HepG2 (cell line): ENCODE measurements at regions not wholly inside any gene's neighbourhood (a gene's known extent, or its start where the extent isn't known, plus 50 kb on each side); places are given as distances from the start of the nearest gene placed in this dataset.

Experiments used
- ATAC-seq: fragments of 200-7000 bp; cut with Tn5 transposase; 3 replicates; pipeline ENCODE4 v1.9.1; 2020; ENCODE audit warnings: mild to moderate bottlenecking, moderate library complexity
- BruUV-seq: library from RNA; stranded (reverse); fragments of 400-500 nt; replicated peaks from 2 replicates; lab custom pipeline; 2021; lab: Mats Ljungman, UMichigan
- CTCF ChIA-PET: fragments of 300-600 bp; formaldehyde crosslinking; extraction: SDS; loops from one replicate; lab custom pipeline; 2021; ENCODE audit warnings: low total read pairs, inconsistent platforms, low intra/inter-chr PET ratio; lab: Yijun Ruan, JAX
- POLR2A ChIA-PET: fragments of 350-600 bp; sonication (Branson Sonifier 250); formaldehyde crosslinking; loops from one replicate; lab custom pipeline; 2020; ENCODE audit warnings: antibody characterized with exemption, inconsistent platforms; lab: Yijun Ruan, JAX
- DNase-seq: peaks from one replicate; pipeline ENCODE4 v3.0.0-alpha.2; 2015; ENCODE audit warnings: low spot score
- FAIRE-seq: peaks from 3 replicates; lab custom pipeline; 2011; peaks lifted over from hg19 to GRCh38; lab: Jason Lieb, UNC
- H2AFZ ChIP-seq: one replicate; pipeline ENCODE4 v1.6.1; 2011; ENCODE audit warnings: low read length, inconsistent platforms
- H3K27ac ChIP-seq: fragments of 300-600 bp; 3 replicates; pipeline ENCODE4 v1.8.0; 2011; ENCODE audit warnings: mixed run types, mild to moderate bottlenecking, mixed read lengths, low read length, inconsistent platforms; ENCODE audit not compliant: insufficient read depth; ENCODE audit errors: extremely low read length
- H3K27me3 ChIP-seq, 2 experiments: fragments of 200-600 bp in 1 of 2; 2 replicates in 1 of 2; 3 replicates in 1 of 2; pipeline versions ENCODE4 v1.6.0 to v1.8.0; 2011; ENCODE audit warnings: low read length in 2 of 2, mild to moderate bottlenecking in 2 of 2, moderate library complexity in 2 of 2, inconsistent platforms in 1 of 2; ENCODE audit not compliant: insufficient read depth in 2 of 2, control insufficient read depth in 1 of 2
- H3K36me3 ChIP-seq, 2 experiments: fragments of 200-600 bp in 1 of 2; replicated peaks in 1 of 2; 2 replicates in 1 of 2; 3 replicates in 1 of 2; pipeline versions ENCODE4 v1.5.1 to v1.8.0; 2011; ENCODE audit warnings: low read length in 2 of 2, inconsistent platforms in 1 of 2; ENCODE audit not compliant: insufficient read depth in 2 of 2, control insufficient read depth in 1 of 2
- H3K4me1 ChIP-seq: 2 replicates; pipeline ENCODE4 v1.5.1; 2012; ENCODE audit warnings: low read length, inconsistent platforms; ENCODE audit not compliant: insufficient read depth
- H3K4me2 ChIP-seq: 2 replicates; pipeline ENCODE4 v1.6.0; 2011; ENCODE audit warnings: low read depth, low read length, inconsistent platforms
- H3K4me3 ChIP-seq, 3 experiments: fragments of 200-600 bp in 1 of 3; sonication (generic), shearing (Covaris generic) in 1 of 3; replicated peaks in 1 of 3; 2 replicates each; pipeline ENCODE4 v1.5.1; 2011 to 2016; ENCODE audit warnings: low read length in 3 of 3, inconsistent platforms in 2 of 3, low read depth in 2 of 3, mild to moderate bottlenecking in 2 of 3, control low read depth in 1 of 3, mixed read lengths in 1 of 3; ENCODE audit not compliant: insufficient read depth in 1 of 3
- H3K79me2 ChIP-seq: one replicate; pipeline ENCODE4 v1.6.1; 2011; ENCODE audit warnings: low read length, inconsistent platforms; ENCODE audit not compliant: insufficient read depth
- H3K9ac ChIP-seq: 2 replicates; pipeline ENCODE4 v1.6.0; 2011; ENCODE audit warnings: mild to moderate bottlenecking, low read depth, low read length, inconsistent platforms; ENCODE audit not compliant: insufficient read depth
- H3K9me3 ChIP-seq: 2 replicates; pipeline ENCODE4 v1.5.1; 2012; ENCODE audit warnings: mild to moderate bottlenecking, low read length
- H4K20me1 ChIP-seq: 2 replicates; pipeline ENCODE4 v1.6.0; 2011; ENCODE audit warnings: inconsistent platforms, mild to moderate bottlenecking, low read length, moderate library complexity; ENCODE audit not compliant: insufficient read depth
- ATF7 ChIP-seq, 2 experiments: fragments of 450-650 bp in 1 of 2; sonication (generic) in 1 of 2; formaldehyde crosslinking in 1 of 2; IDR thresholded peaks; 2 replicates each; pipeline versions ENCODE4 v1.4.0 to v1.6.1; 2016 to 2020; ENCODE audit warnings: antibody characterized with exemption in 1 of 2, mild to moderate bottlenecking in 1 of 2, missing genetic modification reagents in 1 of 2
- CTCF ChIP-seq: sonication (generic); formaldehyde crosslinking; IDR thresholded peaks from 2 replicates; pipeline ENCODE4 v1.5.0; 2020; ENCODE audit warnings: mild to moderate bottlenecking, missing genetic modification reagents, moderate library complexity
- HINFP ChIP-seq: sonication (generic); formaldehyde crosslinking; IDR thresholded peaks from 2 replicates; pipeline ENCODE4 v1.4.0; 2020; ENCODE audit warnings: low read depth, mild to moderate bottlenecking, missing genetic modification reagents
- HMG20B ChIP-seq: conservative IDR thresholded peaks from 2 replicates; pipeline ENCODE4 v1.6.1; 2016; ENCODE audit warnings: missing genetic modification reagents, missing compliant biosample characterization
- MAFF ChIP-seq: IDR thresholded peaks from 2 replicates; pipeline ENCODE4 v1.6.1; 2011; ENCODE audit warnings: low read depth, low read length, improper control_type of control experiment
- MAFK ChIP-seq, 2 experiments: IDR thresholded peaks in 1 of 2; conservative IDR thresholded peaks in 1 of 2; 2 replicates each; pipeline ENCODE4 v1.6.1; 2011; ENCODE audit warnings: improper control_type of control experiment in 2 of 2, low read length in 2 of 2
- RARA ChIP-seq: IDR thresholded peaks from 2 replicates; pipeline ENCODE4 v1.6.1; 2016; ENCODE audit warnings: missing genetic modification reagents, missing compliant biosample characterization
- ZBTB25 ChIP-seq: IDR thresholded peaks from 2 replicates; pipeline ENCODE4 v1.6.1; 2018; ENCODE audit warnings: missing genetic modification reagents
- ZEB1 ChIP-seq: IDR thresholded peaks from 2 replicates; pipeline ENCODE4 v1.6.1; 2012; ENCODE audit warnings: mild to moderate bottlenecking, low read depth, inconsistent platforms; ENCODE audit not compliant: insufficient replicate concordance
- ZIK1 ChIP-seq: sonication (generic); formaldehyde crosslinking; IDR thresholded peaks from 2 replicates; pipeline ENCODE4 v1.5.0; 2020; ENCODE audit warnings: mild to moderate bottlenecking, low read depth, missing genetic modification reagents, borderline replicate concordance
- ZNF24 ChIP-seq: fragments of 450-650 bp; IDR thresholded peaks from 2 replicates; pipeline ENCODE4 v1.6.1; 2017; ENCODE audit warnings: antibody characterized with exemption, mild to moderate bottlenecking
- WGBS: methylation state at CpG from one replicate; pipeline ENCODE4 v1.1.6; 2017; ENCODE audit warnings: low lambda C conversion rate; 5-methylcytosine and 5-hydroxymethylcytosine counted together
- in situ Hi-C: cut with HindIII; loops from 2 replicates; pipeline ENCODE4 v1.10.0; 2017; ENCODE audit warnings: low pct_unique_long_range_greater_than_20kb; ENCODE audit not compliant: extremely low pct_ligation_motif_present
- intact Hi-C: fragments of 100-400 bp; cut with micrococcal nuclease; formaldehyde crosslinking; loops from one replicate; pipeline ENCODE4 v1.10.0; 2022; ENCODE audit not compliant: unreplicated experiment
- TF ChIP-seq, protein P1 (sequence below): sonication (generic); formaldehyde crosslinking; IDR thresholded peaks from 2 replicates; pipeline ENCODE4 v1.4.0; 2020; ENCODE audit warnings: missing genetic modification reagents

DNA sequence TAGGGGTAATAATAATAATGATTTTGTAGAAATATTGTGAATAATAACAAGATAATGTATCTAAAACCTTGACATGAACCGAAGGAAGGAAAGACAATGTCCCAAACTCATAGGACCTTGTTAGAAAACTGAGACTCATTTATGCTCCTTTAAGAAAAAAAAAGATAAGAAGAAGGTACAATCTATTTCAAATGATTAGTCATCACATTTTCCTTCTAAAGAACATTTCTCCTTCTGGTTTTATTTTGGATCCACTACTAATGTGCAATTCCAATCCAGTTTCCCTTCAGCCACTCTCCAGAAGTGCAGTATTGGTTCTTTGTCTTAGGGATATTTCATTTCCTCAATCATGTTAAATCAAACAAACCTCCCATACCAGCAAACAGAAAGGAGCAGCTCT is 526.7 kb downstream of the FUT8 start:
- ATAC-seq (no peak), FAIRE-seq (no peak), DNase-seq (no peak)
- no peak overlapping the region for H3K27ac ChIP-seq
- no peaks in the 10 kb centered on the region for H3K36me3 ChIP-seq
- no peaks in the 10 kb centered on the region for H3K27me3 ChIP-seq
- BruUV-seq = no TSS peak
- POLR2A ChIA-PET = no interaction called here
- TF ChIP-seq ZNF24 (no peak), ZIK1 (no peak), MAFK (conservative IDR thresholded peaks at IDR 0.05 in 1 of 2, IDR thresholded peaks at IDR 0.05 in 1 of 2; ENCODE audit: low read length in 2 of 2) (peak in 1 of 2 experiments; percentile 68; a peak in 3 of 4 replicates), MAFF (peak; percentile 44; the same call in 1 of the 2 replicates), ZEB1 (no peak), ZBTB25 (no peak)
- in situ Hi-C loops (no loop called here), intact Hi-C loops (no loop called here)
- H3K4me2 ChIP-seq = no peak overlapping the region
- no peaks in the 10 kb centered on the region for H3K9me3 ChIP-seq
- 2% methylated on average over 1 of the region's 1 CpG for WGBS
- H3K4me1 ChIP-seq = no peaks in the 10 kb centered on the region
- no peaks in the 10 kb centered on the region for H4K20me1 ChIP-seq
- no peaks in the 10 kb centered on the region for H3K79me2 ChIP-seq
- H2AFZ ChIP-seq = no peak overlapping the region
- CTCF ChIA-PET = interaction anchor here (0.7 kb wide), 1 partner anchor 20 kb away, joined by 3 read pairs; no protein-coding TSS in a partner anchor
- no peak overlapping the region for H3K9ac ChIP-seq
- no peak overlapping the region for H3K4me3 ChIP-seq

DNA sequence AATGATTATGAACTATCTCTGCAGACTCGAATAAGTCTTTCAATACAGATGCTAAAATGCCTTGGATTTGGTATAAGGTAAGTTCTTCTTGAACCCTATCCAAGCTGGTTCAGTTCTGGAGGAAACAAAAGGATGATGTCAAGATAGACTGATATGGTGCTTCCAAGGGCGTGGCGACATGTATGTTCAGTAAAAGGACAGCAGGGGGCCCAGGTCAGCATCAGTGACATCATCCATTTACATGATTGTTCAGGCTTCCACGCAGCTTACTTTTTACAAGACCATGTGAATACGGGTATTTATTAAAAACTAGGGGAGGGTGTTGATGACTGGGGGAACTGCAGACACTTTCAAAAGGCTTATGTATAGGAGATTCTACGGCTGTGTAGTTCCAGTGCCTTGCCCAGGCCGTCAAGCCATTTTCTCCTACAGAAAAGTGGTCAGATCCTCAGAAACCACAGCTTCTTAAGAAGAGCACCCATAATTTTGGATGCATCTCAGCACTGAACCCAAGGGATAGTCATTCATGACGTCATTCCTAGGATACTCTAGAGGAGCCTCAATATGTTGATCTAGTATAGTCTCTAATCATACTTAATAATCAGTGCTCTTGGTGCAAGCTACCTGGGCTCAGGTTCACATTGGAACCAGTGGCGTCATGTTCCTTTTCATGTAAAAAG is 527.7 kb downstream of the FUT8 start:
- DNase-seq = peak; percentile 35
- CTCF ChIA-PET = interaction anchor here (0.7 kb wide), 1 partner anchor 19 kb away, joined by 3 read pairs; no protein-coding TSS in a partner anchor
- FAIRE-seq = no peak
- TF ChIP-seq, protein P1, sequence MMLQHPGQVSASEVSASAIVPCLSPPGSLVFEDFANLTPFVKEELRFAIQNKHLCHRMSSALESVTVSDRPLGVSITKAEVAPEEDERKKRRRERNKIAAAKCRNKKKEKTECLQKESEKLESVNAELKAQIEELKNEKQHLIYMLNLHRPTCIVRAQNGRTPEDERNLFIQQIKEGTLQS = 0 out of 2 replicates have a peak, but pooled peaks have one; percentile 23
- TF ChIP-seq CTCF (CRISPR knock-in tag) (peak; percentile 39; the same call in 1 of the 2 replicates), HINFP (CRISPR knock-in tag) (no peak), RARA (no peak), ATF7 (IDR thresholded peaks at IDR 0.05) (peak; percentile 95), ATF7 (CRISPR knock-in tag; IDR thresholded peaks at IDR 0.05) (peak; percentile 45; the same call in 1 of the 2 replicates), HMG20B (no peak)

More for the DNA sequence above, 527.7 kb downstream of the FUT8 start:
- Histone ChIP-seq H3K9me3 (no peaks in the 10 kb centered on the region), H3K27ac (no peak overlapping the region), H3K27me3 (no peaks in the 10 kb centered on the region), H4K20me1 (no peaks in the 10 kb centered on the region), H3K9ac (no peak overlapping the region), H2AFZ (no peak overlapping the region), H3K4me1 (no peaks in the 10 kb centered on the region), H3K36me3 (no peaks in the 10 kb centered on the region), H3K79me2 (no peaks in the 10 kb centered on the region), H3K4me3 (no peak overlapping the region), H3K4me2 (no peak overlapping the region)
- intact Hi-C loops = no loop called here
- BruUV-seq = no TSS peak
- 13% methylated on average over 9 of the region's 9 CpGs for WGBS
- peak; percentile 81 for ATAC-seq
- in situ Hi-C loops = no loop called here
- POLR2A ChIA-PET = no interaction called here
